GM19467 (cell line): ENCODE measurements at regions not wholly inside any gene's neighbourhood (a gene's known extent, or its start where the extent isn't known, plus 50 kb on each side); places are given as distances from the start of the nearest gene placed in this dataset.
"Not testable (repeated sequence)": the region's sequence is repeated elsewhere in the genome, so short reads cannot be mapped to it uniquely, and the experiment has no call there.

Experiments
- ATAC-seq: cut with Tn5 transposase; IDR thresholded peaks from one replicate; pipeline ENCODE4 v1.9.1; 2021; ENCODE audit warnings: mild to moderate bottlenecking, moderate library complexity; ENCODE audit not compliant: unreplicated experiment

DNA sequence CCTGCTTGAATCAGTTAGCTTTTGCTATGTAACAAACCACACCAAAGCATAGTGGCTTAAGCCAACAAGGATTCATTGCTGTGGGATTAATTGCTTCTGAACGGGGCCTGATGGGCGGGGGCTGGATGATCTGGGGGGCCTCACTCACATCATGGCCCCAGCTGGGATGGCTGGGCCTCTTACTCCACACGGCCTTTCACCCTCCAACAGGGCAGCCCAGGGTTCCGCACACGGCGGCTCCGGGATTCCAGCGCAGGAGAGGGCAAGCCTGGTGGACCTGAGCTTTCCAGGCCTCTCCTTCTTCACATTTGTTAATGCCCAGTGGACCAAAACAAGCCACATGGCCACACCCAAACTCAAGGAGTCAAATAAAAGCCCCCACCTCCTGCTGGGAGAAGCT is 86.3 kb upstream of the PHLPP1 start:
- no peak for ATAC-seq

GRCh38 chr18:62631173-62631572 is 84.2 kb upstream of the PHLPP1 start:
- ATAC-seq, result no peak

- no peak for ATAC-seq
Measured at GRCh38 chr18:62632788-62633455, 82.4 kb upstream of the PHLPP1 start.

- no peak for ATAC-seq
Measured at GRCh38 chr18:62634458-62634857, 80.9 kb upstream of the PHLPP1 start.

- ATAC-seq, result no peak
Measured at GRCh38 chr18:62634979-62635630, 80.2 kb upstream of the PHLPP1 start.

GRCh38 chr18:62637403-62637802 is 77.9 kb upstream of the PHLPP1 start:
- no peak for ATAC-seq

DNA sequence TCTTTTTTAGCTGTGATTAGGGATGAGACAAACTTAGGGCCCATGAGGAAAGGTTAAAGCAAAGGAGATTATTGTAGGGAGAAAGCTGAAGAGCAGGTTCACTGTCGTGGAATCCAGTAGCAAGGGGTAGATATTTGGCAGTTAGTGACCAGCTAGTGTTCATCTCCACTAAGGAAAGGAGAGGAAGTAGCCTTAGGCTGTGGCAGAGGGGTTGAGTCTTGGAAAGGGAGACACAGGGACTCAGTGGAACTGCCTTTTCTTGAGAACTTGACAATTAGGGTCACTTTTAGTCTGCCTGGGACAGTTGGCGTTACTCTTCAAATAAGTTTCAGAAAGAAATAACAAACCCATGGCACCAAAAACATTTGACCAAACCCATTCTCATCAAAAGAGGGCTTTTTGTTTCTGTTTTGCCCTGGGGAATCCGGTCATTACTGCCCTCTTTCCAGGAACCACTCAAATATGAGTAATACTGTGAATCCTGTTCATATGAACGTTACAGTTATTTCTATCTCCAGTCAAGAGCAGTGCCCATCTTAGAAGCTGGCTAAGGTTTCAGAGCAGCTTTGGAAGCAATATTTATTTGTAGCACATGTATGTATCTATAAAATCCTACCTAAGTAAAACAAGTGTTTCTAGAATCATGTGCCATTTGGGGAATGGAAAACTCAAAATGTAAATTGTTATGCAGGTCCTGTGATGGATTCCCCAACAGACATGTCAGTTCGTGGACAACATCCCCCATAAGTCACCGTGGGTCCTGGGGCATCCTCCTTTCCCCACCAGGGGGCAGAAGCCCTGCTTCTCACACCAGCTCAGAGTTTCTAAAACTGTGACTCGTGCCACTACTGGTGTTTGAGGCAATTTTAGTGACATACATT is 77.3 kb upstream of the PHLPP1 start:
- ATAC-seq, result peak; percentile 77

GRCh38 chr18:62643181-62643580 is 72.2 kb upstream of the PHLPP1 start:
- no peak for ATAC-seq

DNA sequence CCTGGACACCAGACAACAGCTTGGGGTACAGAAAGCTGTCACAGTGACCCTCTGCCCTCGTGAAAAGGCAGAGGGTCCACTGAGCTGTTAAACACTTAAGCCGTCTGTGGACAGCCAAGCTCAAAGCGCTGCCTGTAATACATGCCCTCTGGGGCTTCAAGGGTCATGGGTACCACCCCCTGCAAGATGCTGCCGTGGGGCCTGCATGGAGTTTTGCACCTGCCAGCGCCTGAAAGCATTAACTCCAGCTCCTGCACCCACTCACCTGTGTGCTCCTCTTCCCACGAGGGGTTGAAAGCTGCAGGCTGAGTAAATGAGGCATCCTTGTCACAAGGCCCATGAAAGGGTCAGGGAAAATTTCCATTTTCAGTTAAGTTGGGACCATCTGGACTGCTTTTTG is 70.6 kb upstream of the PHLPP1 start:
- no peak for ATAC-seq

DNA sequence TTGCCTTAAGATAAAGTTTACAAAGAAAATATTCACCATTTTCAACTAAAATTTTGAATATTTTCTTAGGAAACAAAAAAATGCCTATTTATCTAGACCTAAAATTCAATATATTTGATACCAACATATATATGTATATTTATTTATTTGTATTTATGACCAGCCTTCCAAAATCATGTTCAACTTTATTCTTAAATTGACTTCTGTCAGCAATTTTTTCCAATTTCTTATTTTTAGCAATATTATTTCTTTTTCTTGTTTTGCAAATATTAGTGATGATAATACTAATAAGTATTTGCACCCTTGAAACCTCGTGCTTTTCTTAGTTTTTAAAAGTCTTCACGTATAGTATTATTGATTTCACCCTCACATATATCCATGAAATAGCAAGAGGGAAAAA is 68.2 kb upstream of the PHLPP1 start:
- ATAC-seq, result no peak

- ATAC-seq, result no peak
Measured at GRCh38 chr18:62648045-62648678, 67.2 kb upstream of the PHLPP1 start.

DNA sequence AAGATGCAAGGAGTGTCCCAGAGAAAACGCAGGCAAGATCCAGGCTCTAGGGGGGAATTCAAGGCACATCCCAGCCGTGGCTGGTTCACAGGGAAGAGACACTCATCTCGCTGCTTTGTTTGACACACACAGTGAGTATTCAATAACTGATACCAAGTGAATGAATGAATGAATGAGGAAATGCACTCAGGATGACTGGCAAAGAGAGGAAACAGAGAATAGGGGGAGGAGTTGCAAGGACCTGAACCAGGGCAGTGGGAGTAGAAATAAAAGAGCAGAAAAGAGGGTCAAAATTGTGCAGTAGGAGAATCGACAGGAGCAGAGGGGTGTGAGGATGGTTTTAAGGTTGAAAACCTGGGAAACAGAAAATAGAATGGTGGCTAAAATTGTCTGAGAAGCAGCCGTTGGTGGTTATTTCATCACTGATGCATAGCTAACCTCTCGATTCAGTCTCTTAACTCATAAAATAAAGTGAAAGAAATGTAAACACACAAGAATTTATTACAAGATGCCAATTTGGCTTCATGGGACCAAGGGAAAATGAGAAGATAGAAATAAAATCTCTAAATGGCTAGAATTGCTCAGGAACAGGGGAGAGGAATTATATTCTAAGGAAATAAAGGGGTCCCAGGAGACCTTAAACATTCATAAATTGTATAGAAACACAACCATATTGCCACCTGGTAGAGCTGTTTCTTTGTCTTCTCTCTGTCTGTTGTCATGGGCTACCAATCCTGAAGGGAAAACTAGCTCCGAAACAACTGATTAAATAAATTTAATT is 63.9 kb upstream of the PHLPP1 start:
- no peak for ATAC-seq

- not testable (repeated sequence) for ATAC-seq
Measured at GRCh38 chr18:62652057-62652629, 63.2 kb upstream of the PHLPP1 start.

DNA sequence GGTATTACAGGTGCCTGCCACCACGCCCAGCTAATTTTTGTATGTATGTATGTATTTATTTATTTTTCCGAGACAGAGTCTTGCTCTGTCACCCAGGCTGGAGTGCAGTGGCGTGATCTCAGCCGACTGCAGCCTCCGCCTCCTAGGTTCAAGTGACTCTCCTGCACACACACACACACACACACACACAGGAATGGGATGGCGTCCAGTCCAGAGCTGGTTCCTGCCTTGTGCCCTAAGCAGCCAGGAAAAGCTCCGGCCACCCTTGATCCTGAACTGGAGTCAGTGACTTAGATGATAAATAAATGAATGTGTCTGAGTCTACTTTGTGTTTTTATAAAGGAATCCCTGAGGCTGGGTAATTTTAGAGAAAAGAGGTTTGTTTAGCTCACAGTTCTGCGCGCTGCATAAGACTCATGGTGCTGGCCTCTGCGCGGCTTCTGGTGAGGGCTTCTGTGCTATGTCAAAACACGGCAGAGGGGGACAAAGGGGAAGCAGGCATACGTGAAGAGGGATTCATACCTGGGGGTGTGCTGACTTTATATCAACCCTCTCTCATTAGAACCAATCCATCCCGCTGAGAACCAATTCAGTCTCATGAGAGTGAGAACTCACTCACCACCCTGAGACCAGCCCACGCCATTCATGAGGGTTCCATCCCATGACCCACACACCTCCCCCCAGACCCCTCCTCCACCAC is 59.7 kb upstream of the PHLPP1 start:
- no peak for ATAC-seq

- no peak for ATAC-seq
Measured at GRCh38 chr18:62658028-62658427, 57.3 kb upstream of the PHLPP1 start.

DNA sequence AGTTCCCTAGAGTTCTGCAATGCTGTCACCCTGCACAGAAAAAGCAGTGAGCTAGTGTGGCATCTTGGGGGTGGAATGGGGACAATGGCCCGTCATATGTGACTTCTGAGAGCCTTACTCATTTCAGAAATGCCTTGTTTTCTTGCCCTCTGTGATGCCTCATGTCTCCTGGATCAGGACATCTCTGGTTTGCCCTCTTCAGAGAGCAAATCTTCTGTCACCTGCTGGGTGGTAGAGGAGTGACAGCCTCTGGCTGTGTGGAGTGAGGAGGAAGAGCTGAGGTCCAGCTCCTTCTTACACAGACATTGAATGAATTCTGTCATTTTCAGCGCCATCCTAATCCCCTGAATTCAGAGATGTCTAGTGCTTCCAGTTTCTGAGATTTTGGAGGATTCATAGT is 55.6 kb upstream of the PHLPP1 start:
- no peak for ATAC-seq

DNA sequence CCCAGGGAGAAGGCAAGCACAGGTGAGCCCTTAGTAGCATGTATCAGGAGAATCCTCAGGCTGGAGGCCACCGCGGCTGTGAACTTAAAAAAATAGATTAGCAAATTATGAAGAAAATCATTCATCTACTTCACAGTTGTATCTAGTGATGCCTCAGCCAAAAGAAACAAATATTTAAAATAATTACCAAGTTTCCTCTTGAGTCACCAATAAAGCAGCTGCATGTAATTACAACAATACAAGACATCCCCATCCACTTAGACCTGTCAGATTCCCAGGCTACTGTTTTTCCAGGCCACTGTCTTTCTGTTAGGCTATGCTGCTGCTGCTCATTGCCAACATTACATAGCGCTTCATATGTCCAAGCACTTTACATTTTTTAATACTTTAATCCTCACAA is 54.6 kb upstream of the PHLPP1 start:
- ATAC-seq, result no peak

- ATAC-seq, result no peak
Measured at GRCh38 chr18:62663731-62664336, 51.5 kb upstream of the PHLPP1 start.

DNA sequence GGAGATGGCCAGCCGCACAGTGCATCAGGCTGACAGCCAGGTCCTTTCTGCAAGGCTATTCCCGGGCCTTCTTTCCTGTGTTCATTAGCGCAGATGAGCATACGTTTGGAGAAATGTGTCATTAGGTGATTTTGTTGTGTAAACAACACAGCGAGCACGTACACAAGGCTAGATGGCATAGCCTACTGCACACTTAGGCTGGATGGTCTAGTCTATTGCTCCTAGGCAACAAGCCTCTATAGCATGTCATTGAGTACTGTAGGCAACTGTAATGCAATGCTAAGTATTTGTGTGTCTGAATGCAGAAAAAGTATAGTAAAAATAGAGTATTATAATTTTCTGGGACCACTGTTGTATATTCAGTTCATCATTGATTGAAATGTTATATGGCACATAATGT is 50.9 kb upstream of the PHLPP1 start:
- ATAC-seq, result no peak
